ENCODE measurements at regions not wholly inside any gene's neighbourhood (a gene's known extent, or its start where the extent isn't known, plus 50 kb on each side); places are given as distances from the start of the nearest gene placed in this dataset.

- TF ChIP-seq POLR2A (IDR thresholded peaks at IDR 0.05; ENCODE audit: low read depth, low read length) (no peak), PBX3 (IDR thresholded peaks at IDR 0.05; ENCODE audit: insufficient replicate concordance, low read depth, low read length) (no peak), CTCF (IDR thresholded peaks at IDR 0.05 in 2 of 3, conservative IDR thresholded peaks at IDR 0.05 in 1 of 3; ENCODE audit: control insufficient read depth in 2 of 3, extremely low read depth in 1 of 3, insufficient read depth in 1 of 3, low read depth in 3 of 3, low read length in 3 of 3) (no peak), GABPA (IDR thresholded peaks at IDR 0.05; ENCODE audit: low read depth) (no peak), RFX5 (IDR thresholded peaks at IDR 0.05; ENCODE audit: low read depth, low read length) (no peak), REST (IDR thresholded peaks at IDR 0.05; ENCODE audit: low read depth, low read length) (no peak), NR2C2 (IDR thresholded peaks at IDR 0.05; ENCODE audit: borderline replicate concordance, control insufficient read depth, insufficient read length, low read depth) (no peak)
Measured at GRCh38 chr6:19268718-19269117, 568.5 kb upstream of the ID4 start.

Measured in GM12878 (cell line).